ENCODE measurements at regions not wholly inside any gene's neighbourhood (a gene's known extent, or its start where the extent isn't known, plus 50 kb on each side); places are given as distances from the start of the nearest gene placed in this dataset.

DNA sequence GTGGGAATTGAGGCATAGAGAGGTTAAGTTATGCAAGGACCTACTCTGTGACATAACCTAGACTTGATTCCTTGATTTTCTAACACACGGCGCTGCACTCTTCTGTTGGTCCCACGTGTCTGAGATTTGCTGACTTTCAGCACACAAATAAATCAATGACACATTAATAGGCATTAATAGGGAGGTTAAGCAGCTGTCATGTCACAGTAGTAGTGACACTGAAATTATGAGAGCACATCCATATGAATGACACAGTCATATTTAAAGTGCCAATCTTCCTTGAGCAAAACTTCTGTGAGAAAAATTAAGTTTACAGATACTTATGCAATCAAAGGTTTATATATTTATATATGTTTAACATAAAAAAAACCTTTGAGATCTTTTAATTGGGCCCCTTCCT is 805.4 kb upstream of the SORCS1 start:
- TF ChIP-seq, protein P1, sequence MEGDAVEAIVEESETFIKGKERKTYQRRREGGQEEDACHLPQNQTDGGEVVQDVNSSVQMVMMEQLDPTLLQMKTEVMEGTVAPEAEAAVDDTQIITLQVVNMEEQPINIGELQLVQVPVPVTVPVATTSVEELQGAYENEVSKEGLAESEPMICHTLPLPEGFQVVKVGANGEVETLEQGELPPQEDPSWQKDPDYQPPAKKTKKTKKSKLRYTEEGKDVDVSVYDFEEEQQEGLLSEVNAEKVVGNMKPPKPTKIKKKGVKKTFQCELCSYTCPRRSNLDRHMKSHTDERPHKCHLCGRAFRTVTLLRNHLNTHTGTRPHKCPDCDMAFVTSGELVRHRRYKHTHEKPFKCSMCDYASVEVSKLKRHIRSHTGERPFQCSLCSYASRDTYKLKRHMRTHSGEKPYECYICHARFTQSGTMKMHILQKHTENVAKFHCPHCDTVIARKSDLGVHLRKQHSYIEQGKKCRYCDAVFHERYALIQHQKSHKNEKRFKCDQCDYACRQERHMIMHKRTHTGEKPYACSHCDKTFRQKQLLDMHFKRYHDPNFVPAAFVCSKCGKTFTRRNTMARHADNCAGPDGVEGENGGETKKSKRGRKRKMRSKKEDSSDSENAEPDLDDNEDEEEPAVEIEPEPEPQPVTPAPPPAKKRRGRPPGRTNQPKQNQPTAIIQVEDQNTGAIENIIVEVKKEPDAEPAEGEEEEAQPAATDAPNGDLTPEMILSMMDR (IDR thresholded peaks at IDR 0.05), result no peak
- no peak for TF ChIP-seq POLR2A (IDR thresholded peaks at IDR 0.05)

Data from heart left ventricle (tissue), 13 donors.